ENCODE measurements at regions not wholly inside any gene's neighbourhood (a gene's known extent, or its start where the extent isn't known, plus 50 kb on each side); places are given as distances from the start of the nearest gene placed in this dataset.

DNA sequence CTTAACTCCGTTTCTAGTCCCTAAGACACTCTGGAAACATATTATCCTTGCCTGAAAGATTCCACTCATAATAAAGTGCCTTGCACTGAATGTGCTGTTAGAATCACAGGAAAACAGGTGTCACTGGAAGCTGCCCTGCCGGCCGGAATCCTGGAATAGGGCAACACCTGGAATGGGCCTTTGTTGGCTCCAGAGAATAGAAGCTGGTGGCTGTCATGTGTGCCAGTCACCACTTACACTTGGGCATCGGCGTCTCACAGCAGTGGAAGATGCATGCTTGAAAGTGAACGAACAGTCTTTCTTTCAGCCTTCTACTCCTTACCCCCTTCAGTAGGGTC lies 90.8 kb upstream of the AFDN start:
- TF ChIP-seq, protein P1, sequence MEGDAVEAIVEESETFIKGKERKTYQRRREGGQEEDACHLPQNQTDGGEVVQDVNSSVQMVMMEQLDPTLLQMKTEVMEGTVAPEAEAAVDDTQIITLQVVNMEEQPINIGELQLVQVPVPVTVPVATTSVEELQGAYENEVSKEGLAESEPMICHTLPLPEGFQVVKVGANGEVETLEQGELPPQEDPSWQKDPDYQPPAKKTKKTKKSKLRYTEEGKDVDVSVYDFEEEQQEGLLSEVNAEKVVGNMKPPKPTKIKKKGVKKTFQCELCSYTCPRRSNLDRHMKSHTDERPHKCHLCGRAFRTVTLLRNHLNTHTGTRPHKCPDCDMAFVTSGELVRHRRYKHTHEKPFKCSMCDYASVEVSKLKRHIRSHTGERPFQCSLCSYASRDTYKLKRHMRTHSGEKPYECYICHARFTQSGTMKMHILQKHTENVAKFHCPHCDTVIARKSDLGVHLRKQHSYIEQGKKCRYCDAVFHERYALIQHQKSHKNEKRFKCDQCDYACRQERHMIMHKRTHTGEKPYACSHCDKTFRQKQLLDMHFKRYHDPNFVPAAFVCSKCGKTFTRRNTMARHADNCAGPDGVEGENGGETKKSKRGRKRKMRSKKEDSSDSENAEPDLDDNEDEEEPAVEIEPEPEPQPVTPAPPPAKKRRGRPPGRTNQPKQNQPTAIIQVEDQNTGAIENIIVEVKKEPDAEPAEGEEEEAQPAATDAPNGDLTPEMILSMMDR (IDR thresholded peaks at IDR 0.05; ENCODE audit: extremely low read depth, missing control alignments) = no peak
- DNase-seq (ENCODE audit: low spot score) = no peak

DNA sequence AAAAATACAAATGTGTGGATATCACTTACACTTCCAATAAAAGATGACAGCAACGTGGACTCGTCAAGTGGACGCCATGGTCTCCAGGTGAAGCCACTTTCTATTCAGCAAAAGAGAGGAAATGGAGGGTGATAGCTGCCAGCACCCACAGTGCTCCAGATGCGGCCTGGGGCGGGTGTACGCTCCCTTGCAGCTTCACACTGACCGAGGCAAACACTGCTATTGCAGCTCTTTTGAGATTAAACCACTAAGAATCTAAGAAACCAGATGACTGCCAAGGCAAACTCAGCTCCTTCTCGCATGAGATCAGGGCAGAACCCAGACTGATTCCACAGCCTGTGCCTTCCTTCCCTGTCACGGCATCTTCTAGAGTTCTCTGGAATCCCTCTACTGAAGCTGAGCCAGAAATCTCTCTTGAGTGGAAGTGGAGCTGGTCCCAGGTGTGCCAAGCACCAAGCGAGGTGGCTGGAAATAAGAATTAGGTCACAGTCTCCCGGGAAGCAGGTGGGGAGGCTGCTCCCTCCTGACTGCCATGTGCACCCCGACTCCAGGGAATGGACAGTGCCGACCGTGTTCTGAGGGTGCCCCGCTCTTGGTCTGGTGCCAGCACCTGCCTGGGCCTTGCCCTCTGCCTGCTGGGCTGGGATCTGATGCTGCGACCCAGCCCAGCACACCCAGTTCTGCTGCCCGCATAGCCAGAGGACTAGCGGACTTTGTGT lies 90.1 kb upstream of the AFDN start:
- TF ChIP-seq, protein P1 (IDR thresholded peaks at IDR 0.05; ENCODE audit: extremely low read depth, missing control alignments) = no peak
- DNase-seq (ENCODE audit: low spot score) = no peak

DNA sequence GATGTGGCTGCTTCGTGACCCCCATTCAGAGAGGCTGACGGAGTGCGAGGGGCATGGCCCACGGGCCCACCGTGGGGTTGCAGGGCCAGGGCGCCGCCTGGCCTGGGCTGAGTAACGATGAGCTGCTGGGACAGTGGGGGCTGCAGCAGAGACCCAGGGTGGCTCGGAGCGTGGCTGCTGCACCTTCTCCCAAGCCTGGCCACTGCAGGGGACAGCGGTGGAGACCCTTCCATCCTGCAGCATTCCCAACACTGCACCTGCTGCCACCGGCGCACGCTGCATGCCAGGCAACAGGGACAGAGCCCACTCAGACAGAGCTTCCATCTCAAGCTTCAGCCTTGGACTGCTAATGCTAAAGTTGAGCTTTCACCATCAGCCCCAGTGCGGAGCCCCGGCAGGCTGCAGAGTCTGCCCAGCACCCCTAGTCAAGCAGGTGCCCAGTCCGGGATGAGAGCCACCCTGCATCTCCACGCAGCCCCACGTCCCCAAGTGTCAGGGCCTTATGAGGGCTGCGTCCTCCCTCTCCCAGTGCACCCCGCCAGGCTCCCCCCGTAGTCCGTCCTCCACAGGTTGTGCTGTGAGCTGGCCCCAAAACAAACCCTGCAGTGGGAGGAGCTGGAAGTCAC lies 89.4 kb upstream of the AFDN start:
- no peak for DNase-seq (ENCODE audit: low spot score)
- TF ChIP-seq, protein P1 (IDR thresholded peaks at IDR 0.05; ENCODE audit: extremely low read depth, missing control alignments) = no peak

DNA sequence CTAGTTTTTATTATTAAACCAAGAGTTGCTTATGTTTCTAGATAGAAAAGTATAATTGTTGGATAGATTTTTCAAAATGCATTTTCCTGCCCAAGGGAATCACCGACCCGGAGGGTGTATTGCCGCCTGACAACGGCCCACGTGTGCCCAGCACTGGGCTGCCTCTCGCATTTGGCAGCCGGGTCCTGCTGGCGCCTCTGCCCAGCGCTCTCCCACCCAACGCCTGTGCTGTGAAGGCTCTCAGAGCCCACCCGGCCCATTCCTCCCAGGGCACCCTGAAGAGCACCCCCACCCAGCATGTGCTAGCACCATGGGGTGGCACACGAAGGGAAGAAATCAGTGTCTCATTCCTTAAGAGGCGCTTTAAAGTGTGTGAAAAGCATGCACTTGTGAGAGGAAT lies 88.3 kb upstream of the AFDN start:
- DNase-seq (ENCODE audit: low spot score) = no peak
- TF ChIP-seq, protein P1 (IDR thresholded peaks at IDR 0.05; ENCODE audit: extremely low read depth, missing control alignments) = no peak

DNA sequence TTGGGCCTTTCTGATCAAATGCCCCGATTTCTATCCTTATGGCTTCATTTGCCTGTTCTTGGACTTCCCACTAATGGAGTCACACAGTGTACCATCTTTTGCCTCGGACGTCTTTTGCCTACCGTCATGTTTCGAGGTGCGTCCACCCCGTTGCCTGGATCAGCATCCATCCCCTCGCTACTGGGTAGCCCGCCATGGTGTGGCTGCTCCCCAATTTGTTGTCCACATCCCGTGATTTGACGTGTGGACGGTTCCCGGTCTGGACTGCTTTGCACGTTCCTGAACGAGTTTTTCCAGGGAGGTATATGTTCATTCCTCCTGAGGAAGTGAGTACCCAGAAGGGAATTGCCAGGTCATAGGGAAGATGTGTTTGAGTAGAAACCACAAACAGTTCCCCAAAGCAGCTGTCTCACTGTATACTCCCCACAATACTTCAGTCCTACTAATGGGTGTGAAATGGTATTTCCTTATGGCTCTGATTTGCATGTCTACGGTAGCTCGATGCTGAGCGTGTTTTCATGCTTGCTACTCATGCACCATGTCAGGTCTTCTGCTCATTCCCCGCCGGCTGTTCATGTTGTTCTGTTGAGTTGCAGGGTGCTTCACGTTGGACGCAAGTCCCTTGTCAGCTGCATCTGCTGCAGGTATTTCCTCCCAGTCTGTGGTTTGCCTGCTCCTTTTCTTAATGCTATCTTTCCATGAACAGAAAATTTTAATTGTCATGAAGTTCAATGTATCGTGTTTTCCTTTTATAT lies 86.8 kb upstream of the AFDN start:
- no peak for DNase-seq (ENCODE audit: low spot score)

DNA sequence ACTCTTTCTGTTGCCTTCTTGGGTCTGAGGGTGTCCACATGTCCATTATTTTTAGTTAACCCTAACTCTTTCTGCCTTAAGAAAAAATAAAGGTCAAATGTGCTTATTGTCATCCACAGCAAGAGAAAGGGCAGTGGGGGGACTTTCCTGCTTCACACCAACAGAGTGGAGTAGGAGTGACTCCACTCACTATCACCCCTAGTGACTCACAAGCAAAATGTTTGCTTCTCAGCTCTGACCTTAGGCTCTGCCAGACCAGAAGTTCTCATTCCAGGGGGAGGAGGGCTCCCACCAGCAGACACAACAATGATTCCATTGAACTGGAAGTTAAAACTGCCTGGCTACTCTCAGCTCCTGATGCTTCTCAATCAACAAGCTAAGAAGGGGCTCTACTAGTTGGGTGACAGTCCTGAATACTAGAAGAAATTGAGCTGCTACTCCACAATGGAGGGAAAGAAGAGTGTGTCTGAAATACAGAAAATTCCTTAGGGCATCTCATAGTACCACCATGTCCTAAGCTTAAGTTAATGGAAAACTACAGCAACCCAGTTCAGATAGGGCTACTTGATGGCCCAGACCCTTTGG lies 83.9 kb upstream of the AFDN start:
- TF ChIP-seq, protein P1 (IDR thresholded peaks at IDR 0.05; ENCODE audit: extremely low read depth, missing control alignments) = no peak
- DNase-seq (ENCODE audit: low spot score) = no peak

More for the DNA sequence above, 86.8 kb upstream of the AFDN start:
- TF ChIP-seq, protein P1 (IDR thresholded peaks at IDR 0.05; ENCODE audit: extremely low read depth, missing control alignments) = no peak

Data from GM20000 (cell line).